Amniotic epithelial cell (primary cell): ENCODE measurements at regions not wholly inside any gene's neighbourhood (a gene's known extent, or its start where the extent isn't known, plus 50 kb on each side); places are given as distances from the start of the nearest gene placed in this dataset.

ENCODE experiments used
- DNase-seq: peaks from one replicate; pipeline ENCODE4 v3.0.0-alpha.2; 2010; ENCODE audit warnings: low read depth

GRCh38 chr5:135248801-135249231 is 150.2 kb downstream of the MACROH2A1 start:
- DNase-seq: no peak

GRCh38 chr5:135246923-135247795 is 151.9 kb downstream of the MACROH2A1 start:
- DNase-seq: peak; percentile 97

- no peak for DNase-seq
Observed at GRCh38 chr5:135246605-135246922, 152.5 kb downstream of the MACROH2A1 start.

GRCh38 chr5:135245521-135246499 is 153.2 kb downstream of the MACROH2A1 start:
- peak; percentile 87 for DNase-seq

GRCh38 chr5:135244620-135245021 is 154.4 kb downstream of the MACROH2A1 start:
- no peak for DNase-seq

GRCh38 chr5:135243556-135244285 is 155.3 kb downstream of the MACROH2A1 start:
- DNase-seq: peak; percentile 73

GRCh38 chr5:135242866-135243555 is 156.0 kb downstream of the MACROH2A1 start:
- no peak for DNase-seq

GRCh38 chr5:135242021-135242865 is 156.8 kb downstream of the MACROH2A1 start:
- DNase-seq: peak; percentile 43

GRCh38 chr5:135241536-135241935 is 157.5 kb downstream of the MACROH2A1 start:
- DNase-seq: no peak

- no peak for DNase-seq
Observed at GRCh38 chr5:135240781-135241360, 158.2 kb downstream of the MACROH2A1 start.

GRCh38 chr5:135240283-135240633 is 158.8 kb downstream of the MACROH2A1 start:
- DNase-seq: no peak

GRCh38 chr5:135239453-135240282 is 159.4 kb downstream of the MACROH2A1 start:
- DNase-seq: peak; percentile 62

- DNase-seq: no peak
Observed at GRCh38 chr5:135238622-135239452, 160.2 kb downstream of the MACROH2A1 start.

- DNase-seq: no peak
Observed at GRCh38 chr5:135237748-135238103, 161.3 kb downstream of the MACROH2A1 start.

- DNase-seq: no peak
Observed at GRCh38 chr5:135236908-135237747, 161.9 kb downstream of the MACROH2A1 start.

- no peak for DNase-seq
Observed at GRCh38 chr5:135236228-135236907, 162.7 kb downstream of the MACROH2A1 start.
